ENCODE measurements at regions not wholly inside any gene's neighbourhood (a gene's known extent, or its start where the extent isn't known, plus 50 kb on each side); places are given as distances from the start of the nearest gene placed in this dataset.

DNA sequence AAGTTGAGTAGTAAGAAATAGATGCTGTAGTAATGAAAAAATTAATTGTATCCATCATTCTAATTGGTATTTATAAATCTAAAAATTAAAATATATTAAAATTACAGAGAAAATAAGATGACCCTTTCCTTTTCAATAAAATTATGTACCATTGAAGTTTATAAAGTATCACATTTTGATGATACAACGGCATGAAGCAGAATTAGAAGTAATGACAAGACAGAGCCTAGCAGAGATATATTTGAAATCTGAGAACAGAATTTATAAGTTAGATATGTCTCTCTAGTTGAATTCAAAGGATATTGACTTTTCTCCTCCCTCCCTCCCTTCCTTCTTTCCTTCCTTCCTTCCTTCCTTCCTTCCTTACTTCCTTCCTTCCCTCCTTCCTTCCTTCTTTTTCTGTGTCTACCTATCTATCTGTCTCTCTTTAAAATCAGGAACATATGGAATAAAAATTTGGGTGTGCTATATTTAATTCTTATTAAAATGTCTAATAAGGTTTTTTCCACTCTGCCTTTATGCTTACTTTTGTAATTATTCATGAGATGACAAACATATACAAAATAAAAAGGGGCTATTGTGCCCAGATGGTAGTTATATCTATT, 258.5 kb upstream of the CD180 start:
- no peak for DNase-seq

DNA sequence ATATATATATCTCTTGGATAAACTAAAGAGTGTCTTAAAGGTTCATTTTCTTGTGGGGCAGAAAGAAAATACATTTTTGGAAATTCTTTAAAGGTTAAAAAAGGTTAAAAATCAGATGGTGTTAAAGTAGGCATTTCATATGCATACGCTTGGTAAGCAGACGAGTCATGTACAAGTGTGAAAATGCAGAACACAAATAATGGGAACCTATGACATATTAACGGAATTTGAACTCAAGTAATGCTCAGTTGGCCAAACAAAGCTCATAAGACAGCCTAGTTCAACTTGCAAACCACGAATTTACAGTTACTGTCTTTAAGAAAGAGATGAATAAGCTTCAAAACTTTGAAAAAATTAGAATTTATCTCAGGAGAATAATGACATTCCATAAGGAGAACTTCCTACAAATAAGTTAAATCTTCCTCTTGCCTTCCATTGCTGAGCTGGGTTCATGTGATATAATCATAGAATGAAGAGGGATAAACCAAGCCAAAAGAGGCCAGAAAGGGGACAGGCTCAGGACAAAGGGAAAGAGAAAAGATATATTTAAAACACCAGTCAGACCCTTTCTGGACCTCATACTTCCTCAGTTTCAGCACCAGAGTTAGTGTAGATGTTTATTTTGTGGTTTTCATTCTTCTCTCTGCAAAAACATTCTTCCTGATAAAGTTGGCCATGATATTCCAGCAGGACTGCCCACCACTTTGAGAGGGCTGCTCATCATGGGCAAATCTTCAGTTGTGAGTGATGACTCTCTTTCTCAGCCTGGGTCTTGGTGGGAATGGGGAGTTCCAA, 256.7 kb upstream of the CD180 start:
- DNase-seq, result no peak

DNA sequence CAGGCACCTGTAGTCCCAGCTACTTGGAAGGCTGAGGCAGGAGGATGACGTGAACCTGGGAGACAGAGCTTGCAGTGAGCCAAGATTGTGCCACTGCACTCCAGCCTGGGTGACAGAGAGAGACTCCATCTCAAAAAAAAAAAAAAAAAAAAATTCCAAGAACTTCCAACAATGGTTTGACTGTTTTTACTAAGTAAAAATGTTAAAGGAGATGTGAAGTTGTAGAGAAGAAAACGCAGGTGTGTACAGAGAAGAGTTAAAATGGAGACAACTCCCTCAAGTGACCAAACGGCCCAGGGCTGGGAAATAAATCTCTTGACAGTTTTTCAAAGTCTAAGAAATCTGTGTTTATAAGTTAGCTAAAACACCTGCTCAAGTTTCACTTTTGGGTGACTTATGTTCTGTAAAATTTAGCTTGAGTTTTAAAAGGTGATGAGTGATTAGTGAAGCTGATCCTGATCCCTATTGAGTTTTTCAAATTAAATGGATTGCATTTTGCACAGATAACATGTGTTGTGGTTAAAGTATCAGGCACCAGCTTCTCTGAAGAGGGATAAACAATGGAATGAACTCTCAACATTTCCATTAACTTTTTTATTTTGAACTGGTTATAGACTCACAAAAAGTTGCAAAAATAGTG, 255.2 kb upstream of the CD180 start:
- no peak for DNase-seq

DNA sequence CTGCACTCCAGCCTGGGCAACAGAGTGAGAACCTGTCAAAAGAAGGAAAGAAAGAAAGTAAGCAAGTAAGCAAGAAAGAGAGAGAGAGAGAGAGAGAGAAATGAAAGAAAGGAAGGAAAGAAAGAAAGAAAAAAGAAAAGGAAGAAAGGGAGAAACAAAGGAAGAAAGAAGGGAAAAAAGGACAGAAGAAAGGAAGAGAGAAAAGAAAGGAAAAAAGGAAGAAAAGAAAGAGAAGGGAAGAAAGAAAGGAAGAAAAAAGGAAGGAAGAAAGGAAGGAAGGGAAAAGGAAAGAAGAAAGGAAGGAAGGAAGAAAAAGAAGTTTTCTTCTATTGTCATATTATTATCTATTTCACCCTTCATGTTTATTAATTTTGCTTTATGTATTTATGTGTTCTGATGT, 251.1 kb upstream of the CD180 start:
- DNase-seq, result no peak

GRCh38 chr5:67437905-67438845, 241.6 kb upstream of the CD180 start:
- DNase-seq, result no peak

- DNase-seq, result no peak
Measured at GRCh38 chr5:67435032-67435431, 238.4 kb upstream of the CD180 start.

- no peak for DNase-seq
Measured at GRCh38 chr5:67434466-67434865, 237.9 kb upstream of the CD180 start.

DNA sequence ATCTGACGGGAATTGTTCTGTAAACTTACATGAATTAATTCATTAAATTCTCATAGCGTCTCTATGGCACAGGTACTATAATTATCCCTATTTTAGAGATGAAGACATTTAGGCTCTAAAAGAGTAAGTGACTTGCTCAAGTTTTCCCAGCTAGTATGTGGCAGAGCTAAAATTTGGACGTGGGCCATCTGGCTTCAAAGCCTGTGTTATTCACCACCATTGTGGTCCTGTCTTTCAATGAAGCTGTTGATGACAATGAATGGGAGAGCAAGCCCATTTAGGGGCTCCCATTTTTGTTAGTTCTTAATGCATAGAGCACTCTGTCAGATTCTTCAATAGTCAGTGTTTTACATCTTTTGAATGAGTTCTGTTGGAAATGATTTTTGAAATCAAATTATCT, 236.0 kb upstream of the CD180 start:
- DNase-seq, result no peak

DNA sequence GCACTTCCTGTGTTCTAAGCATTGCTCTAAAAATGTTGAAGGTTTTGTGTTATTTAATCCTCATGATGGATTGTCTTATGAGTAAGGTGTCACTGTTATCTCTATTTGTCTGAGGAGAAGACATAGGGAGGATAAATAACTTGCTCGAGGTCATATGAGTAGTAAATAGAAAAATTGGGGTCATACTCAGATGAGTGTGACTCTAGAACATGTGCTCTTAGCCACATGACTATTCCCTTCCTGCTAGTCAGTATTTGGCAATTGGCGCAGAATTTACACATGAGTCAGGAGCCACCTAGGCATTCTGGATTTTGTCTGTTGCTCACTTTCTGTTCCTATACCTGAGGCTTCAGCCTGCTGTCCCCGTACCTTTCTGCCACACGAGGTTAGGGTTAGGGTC, 234.6 kb upstream of the CD180 start:
- no peak for DNase-seq

- DNase-seq, result no peak
Measured at GRCh38 chr5:67427850-67428298, 231.3 kb upstream of the CD180 start.

DNA sequence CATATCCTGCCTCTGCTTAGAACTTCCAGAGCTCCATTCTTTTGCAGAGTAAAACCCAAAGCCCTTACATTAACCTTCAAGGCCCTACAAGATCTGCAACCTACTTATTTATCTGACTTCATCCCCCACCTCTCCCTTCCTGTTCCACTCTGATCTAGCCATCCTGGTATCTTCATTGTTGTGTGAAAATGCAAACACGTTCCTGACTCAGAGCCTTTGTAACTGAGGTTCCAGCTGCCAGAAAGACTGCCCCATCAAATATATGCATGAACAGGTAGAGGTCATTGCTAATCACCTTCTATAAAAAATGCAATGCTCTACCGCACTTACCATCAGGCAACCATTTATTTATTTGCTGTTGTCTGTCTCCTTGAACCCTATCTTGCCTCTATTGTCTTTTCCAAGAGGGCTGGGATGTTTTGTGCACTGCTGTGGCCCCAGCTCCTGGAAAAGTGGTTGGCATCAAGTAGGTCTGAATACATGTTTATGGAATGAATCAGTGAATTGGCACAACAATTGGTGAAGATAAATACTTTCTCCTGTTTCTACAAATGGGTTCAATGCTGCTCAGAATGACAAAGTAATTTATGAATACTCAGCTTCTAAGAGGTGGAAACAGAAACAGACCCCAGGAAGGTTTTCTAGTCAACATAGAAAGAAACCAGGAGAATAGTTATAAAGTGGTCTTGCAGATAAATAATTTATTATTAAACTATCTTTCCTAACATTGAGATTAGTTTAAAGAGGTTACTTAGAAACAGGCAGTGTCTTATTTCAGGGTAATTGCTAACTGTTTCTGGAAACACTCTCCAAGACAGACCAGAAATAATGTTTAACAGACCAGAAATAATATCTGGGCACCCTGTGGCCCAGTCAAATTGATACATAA, 230.6 kb upstream of the CD180 start:
- DNase-seq, result no peak

DNA sequence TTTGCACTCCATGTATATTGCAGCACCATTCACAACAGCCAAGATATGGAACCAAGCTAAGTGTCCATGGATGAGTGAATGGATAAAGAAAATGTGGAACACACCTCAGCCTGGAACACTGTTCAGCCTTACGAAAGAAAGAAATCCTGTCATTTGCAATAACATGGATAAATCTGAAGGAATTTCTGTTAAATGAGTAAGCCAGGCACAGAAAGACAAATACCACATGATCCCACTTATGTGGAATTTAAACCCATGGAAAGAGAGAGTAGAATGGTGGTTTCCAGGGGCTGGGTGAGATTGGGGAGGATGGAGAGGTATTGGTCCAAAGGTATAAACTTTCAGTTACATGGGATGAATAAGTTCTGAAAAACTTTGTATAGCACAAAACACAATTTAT, 228.9 kb upstream of the CD180 start:
- no peak for DNase-seq

GRCh38 chr5:67417839-67418238, 221.2 kb upstream of the CD180 start:
- no peak for DNase-seq

DNA sequence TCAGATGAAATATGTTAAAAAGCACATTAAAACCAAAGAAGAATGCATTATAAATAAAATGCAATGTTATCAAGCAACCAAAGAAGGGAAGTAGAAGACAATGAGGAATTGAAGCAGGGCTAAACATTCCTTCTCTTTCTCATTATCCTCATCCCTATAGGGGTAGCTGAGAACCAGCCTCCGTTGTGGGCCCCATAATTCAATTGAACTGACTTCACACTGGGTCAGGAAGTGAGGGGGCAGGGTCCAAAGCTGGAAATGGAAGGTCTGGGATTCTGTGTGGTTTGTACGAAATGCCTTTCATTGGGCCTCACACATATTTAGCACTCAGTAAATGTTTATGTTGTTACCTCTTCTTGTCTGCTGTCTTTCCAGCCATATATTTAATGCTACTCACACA, 220.4 kb upstream of the CD180 start:
- no peak for DNase-seq

DNA sequence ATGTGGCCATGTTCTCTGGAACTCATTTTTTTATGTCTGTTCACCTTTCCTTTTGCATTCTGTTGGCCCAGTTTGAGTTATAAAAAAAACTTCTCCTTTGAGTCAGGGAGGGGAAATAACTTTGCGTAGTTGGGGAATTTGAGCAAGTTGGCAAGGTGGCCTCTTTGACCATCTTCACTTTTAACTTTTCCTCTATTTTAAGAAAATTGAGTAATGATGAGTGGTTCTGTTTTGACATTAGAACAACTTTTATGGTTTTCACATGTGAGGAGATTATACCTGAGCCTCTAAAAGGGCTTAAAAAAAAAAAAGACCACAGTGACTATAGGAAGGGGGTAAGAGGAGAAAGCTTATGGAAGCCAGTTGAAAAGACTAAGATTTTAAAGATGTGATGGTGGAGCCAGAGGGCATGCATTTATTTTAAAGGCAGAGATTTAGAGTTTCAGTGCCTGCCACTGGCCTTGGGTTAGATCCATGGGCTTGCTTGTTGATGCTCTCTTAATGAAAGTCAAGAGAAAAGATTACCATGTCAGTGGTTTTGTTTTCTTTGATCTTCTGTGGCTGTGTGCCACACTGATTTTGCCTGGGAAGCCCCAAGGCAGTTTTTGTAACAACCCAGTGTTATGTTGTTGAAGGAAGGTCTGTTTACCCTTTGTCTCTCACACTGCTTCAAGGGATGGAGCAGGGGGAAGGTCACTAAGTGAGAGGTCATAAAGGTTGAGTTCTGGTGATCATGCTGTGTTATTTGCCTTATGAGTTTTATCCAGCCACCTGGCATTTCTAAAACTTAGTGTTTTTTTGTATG, 219.7 kb upstream of the CD180 start:
- DNase-seq, result no peak

GRCh38 chr5:67414712-67415111, 218.1 kb upstream of the CD180 start:
- DNase-seq, result no peak

DNA sequence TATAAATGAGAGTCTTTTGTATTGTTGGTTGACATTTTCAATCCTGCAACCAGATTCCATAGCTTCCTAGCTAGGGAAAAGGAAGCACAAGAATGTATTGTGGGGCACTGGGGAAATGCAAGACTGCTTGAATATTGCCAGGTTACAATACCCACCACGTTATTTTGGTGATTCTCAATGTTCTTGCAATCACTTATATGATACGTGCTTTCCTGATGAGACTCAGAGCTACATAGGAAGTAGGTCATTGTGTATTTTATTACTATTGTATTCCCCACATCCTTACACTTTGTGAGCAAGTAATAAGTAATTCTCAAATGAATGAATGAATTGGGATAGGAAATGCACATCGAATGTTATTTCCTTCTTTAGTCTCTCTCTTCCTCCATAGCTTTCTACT, 217.1 kb upstream of the CD180 start:
- no peak for DNase-seq

DNA sequence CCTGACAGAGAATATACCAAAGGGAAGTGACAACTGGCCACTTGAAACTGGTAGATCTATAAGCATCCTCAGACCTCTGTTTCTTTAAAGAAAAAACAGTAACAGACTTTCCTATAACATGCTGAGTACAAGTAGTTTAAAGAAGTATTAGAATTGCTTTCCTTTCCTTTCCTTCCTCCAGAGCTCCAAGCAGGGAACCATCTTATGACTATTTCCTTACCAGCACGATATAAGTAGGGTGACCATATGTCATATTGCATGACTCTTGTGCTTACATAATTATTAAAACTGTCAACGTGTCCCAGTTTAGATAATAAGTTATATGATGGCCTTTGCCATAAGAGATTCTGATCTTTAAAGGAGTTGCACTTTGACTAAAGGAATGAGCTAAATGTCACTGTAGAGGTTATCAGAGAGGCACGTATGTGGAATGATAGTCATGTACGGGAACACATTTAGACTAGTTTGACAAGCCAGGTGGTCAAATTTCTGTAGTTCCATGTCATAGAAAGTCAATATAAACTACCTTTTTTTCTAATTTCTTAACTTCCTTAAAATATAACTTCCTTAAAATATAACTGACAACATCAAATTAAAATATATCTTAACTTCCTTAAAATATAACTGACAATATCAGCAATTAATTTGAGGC, 212.7 kb upstream of the CD180 start:
- no peak for DNase-seq

- DNase-seq, result no peak
Measured at GRCh38 chr5:67407979-67408378, 211.4 kb upstream of the CD180 start.

- DNase-seq, result no peak
Measured at GRCh38 chr5:67405755-67406154, 209.2 kb upstream of the CD180 start.

DNA sequence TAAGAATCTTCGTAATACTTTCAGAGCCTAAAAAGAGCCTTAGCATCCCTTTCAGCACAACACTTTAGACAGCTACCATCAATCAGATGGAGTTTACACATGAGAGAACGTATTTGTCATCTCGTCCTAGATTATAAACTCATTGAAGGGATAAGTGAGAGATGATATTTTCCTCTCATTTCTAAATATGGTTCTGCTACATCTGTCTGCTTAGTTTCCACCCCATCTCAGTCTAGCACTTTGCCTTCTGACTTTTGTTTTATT, 208.4 kb upstream of the CD180 start:
- no peak for DNase-seq

All from C1 segment of cervical spinal cord (tissue), 14 donors.